GM21447 (cell line): ENCODE measurements at regions not wholly inside any gene's neighbourhood (a gene's known extent, or its start where the extent isn't known, plus 50 kb on each side); places are given as distances from the start of the nearest gene placed in this dataset.
"Not testable (repeated sequence)": the region's sequence is repeated elsewhere in the genome, so short reads cannot be mapped to it uniquely, and the experiment has no call there.

Experiments used
- ATAC-seq: cut with Tn5 transposase; IDR thresholded peaks from one replicate; pipeline ENCODE4 v1.9.1; 2021; ENCODE audit not compliant: unreplicated experiment

GRCh38 chr10:59033622-59034021 is 142.8 kb upstream of the PHYHIPL start:
- no peak for ATAC-seq

DNA sequence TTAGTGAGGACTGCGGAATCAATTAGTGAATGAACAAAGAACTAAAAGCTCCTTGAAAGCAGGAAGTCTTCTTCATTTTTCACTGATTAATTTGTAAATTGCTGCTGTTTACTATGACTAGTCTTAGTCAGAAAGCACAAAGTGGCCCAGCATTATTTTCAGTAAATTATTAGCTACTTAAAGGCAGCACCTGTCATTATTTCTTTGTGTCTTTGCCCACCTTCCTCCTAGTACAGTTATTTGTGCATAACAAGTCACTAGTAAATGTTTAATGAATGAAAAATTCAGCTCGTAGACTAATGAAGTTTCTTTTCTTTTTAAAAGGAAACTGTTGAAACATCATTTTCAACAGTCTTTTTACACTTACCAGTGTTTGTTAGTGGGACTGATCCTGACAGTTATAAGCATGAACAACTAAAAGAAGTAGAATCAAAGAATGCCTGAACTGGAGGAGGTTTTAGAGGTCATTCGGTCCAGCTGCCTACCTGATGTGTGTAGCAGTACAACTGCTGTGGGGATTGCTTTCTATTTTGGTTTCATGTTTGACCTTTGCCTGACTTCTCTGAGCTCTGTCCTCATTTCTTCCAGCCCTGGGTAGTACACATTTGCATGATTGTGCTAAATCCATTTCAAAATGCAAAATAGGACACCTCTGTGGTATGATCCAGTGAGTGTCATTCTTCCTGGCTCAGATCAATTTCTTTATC is 140.0 kb upstream of the PHYHIPL start:
- peak; percentile 93 for ATAC-seq

- no peak for ATAC-seq
These were observed 139.4 kb upstream of the PHYHIPL start for GRCh38 chr10:59037018-59037389.

DNA sequence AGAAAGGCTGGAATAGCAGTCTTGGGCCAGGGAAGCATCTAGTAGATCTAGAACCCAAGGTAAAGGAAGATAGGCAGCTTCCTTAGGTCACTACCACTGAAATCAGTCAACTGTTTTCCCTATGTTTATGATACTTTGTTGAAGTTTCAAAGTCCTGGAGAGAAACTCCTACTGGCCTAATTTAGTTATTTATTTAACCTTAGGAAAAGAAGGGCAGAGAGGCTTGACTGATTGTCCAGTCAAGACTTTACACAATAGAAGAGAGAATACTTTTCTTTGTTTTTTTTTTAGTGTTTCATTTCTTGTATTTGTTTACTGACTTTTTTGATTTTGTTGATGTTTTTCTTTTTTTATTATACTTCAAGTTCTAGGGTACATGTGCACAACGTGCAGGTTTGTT is 138.9 kb upstream of the PHYHIPL start:
- no peak for ATAC-seq

- not testable (repeated sequence) for ATAC-seq
These were observed 133.1 kb upstream of the PHYHIPL start for GRCh38 chr10:59043358-59043757.

- no peak for ATAC-seq
These were observed 129.3 kb upstream of the PHYHIPL start for GRCh38 chr10:59047180-59047579.

DNA sequence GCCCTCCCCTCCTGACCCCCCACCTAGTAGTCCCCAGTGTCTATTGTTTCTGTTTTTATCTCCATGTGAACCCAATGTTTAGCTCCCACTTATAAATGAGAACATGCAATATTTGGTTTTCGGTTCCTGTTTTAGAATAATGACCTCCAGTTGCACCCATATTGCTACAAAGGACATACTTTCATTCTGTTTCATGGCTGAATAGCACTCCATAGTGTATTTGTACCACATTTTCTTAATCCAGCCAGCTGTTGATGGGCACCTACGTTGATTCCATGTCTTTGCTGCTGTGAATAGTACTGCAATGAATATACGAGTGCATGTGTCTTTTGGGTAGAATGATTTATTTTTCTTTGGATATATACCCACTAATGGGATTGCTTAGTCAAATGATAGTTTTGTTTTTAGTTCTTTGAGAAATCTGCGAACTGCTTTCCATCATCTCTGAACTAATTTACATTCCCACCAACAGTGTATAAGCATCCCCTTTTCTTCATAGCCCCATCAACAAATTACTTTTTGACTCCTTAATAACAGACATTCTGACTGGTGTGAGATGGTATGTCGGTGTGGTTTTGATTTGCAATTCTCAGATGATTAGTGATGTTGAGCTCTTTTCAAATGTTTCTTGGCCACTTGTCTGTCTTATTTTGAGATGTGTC is 128.4 kb upstream of the PHYHIPL start:
- peak; percentile 83 for ATAC-seq

DNA sequence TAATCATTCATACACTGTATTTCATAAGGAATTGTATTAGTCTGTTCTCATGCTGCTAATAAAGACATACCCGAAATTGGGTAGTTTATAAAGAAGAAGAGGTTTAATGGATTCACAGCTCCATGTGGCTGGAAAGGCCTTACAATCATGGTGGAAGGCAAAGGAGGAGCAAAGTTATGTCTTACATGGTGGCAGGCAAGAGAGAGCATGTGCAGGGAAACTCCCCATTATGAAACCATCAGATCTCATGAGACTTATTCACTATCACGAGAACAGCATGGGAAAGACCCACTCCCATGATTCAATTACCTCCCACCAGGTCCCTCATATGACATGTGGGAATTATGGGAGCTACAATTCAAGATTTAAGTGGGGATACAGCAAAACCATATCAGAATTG is 122.9 kb upstream of the PHYHIPL start:
- not testable (repeated sequence) for ATAC-seq

DNA sequence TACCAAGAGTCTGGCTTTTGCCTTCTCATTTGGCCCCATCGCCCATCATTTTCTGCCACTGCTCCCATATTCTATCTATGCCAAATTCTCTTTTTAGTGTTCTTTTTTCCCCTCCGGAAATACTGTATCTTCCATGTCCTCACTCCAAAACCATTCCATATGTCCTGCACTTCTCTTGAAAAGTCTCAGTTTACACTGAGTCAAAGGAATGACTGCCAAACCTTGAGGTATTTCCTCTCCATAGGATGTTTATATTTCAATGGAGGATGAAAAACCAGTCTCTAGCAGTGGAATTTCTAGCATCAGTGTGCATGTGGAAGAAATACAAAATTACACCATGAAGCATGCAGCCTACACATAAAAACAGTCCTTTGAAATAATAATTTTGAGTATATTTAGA is 121.4 kb upstream of the PHYHIPL start:
- no peak for ATAC-seq

DNA sequence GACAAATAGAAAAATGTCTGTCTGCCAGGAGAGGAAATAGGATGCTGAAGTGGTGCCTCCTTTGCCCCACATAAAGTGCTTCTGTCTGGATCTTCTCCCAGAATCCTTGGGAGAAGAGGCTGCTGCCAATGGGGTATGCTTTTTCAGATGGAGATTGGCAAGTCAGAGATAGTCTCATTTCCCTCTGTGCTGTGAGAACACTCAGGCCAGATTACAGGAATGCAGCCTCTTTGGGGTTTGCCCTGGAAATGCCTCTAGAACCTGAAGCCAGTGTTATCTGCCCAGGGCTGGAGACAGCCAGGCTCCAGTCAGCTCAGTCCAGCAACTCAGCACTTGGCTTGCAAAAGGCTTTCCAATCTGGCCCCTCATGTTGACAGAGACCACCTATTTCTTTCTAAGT is 119.1 kb upstream of the PHYHIPL start:
- no peak for ATAC-seq

GRCh38 chr10:59060852-59061251 is 115.6 kb upstream of the PHYHIPL start:
- ATAC-seq = peak; percentile 68

GRCh38 chr10:59063491-59063890 is 113.0 kb upstream of the PHYHIPL start:
- ATAC-seq = no peak

DNA sequence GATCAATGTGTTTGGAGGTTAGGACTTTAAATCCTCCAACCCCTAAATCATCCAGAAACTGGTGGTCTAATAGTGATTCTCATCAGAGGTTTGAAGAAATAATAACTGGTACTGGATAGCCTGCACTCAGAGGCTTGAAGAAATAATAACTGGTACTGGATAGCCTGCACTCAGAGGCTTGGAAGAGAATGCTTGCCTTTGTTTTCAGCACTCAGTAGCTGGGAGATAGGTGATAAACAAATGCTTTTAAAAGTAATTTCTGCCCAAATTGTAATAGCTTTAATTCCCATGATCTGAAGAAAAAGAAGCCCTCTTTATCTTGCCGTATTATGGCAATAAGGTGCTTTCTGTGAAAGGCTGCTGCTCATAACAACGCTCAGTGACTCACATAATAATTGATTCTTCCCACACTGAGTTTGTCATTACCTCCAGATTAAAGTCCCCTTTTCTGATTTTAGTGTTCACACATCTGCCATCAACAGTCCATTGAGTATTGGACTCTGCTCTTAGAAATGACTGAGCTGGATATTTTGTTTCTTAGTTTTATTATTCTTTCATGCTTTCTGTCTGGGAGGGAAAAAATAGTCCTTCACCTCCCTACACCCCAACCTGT is 112.3 kb upstream of the PHYHIPL start:
- no peak for ATAC-seq

GRCh38 chr10:59064759-59065539 is 111.5 kb upstream of the PHYHIPL start:
- no peak for ATAC-seq

- ATAC-seq = no peak
These were observed 107.8 kb upstream of the PHYHIPL start for GRCh38 chr10:59068581-59069191.

DNA sequence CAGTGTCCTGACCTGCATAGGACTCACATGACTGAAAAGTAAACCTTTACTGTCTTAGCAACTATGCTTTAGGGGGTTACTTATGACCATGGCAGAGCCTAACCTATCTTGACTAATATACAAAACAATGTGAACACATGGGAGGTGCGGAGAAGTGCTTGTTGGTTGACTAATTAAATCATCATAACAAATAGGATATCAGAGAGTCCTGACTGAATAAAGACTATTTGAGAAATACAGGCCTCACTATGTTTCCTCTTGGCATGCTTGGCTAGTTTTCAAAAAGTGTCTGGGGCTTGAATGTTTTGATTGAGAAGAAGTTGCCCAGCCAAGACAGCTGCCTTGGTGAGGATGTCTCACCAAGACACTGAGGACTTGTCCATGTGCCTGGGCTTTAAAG is 104.4 kb upstream of the PHYHIPL start:
- ATAC-seq = no peak

GRCh38 chr10:59073456-59074053 is 102.9 kb upstream of the PHYHIPL start:
- ATAC-seq = no peak

GRCh38 chr10:59075576-59075975 is 100.9 kb upstream of the PHYHIPL start:
- ATAC-seq = no peak

- no peak for ATAC-seq
These were observed 98.6 kb upstream of the PHYHIPL start for GRCh38 chr10:59077855-59078254.

- ATAC-seq = no peak
These were observed 97.5 kb upstream of the PHYHIPL start for GRCh38 chr10:59078978-59079377.
